Effector memory CD8-positive, alpha-beta T cell (primary cell): ENCODE measurements at regions not wholly inside any gene's neighbourhood (a gene's known extent, or its start where the extent isn't known, plus 50 kb on each side); places are given as distances from the start of the nearest gene placed in this dataset.

ENCODE experiments used
- ATAC-seq: fragments of 150-1000 bp; cut with Tn5 transposase; replicated peaks from 2 replicates; pipeline ENCODE4 v1.10.0; 2021; ENCODE audit warnings: mild to moderate bottlenecking, moderate library complexity
- DNase-seq, 3 experiments: peaks; one replicate each; pipeline ENCODE4 v3.0.0; 2021
- H3K27ac Mint-ChIP-seq, 2 donors: one replicate each; pipeline ENCODE4 v1.8.0; 2022; ENCODE audit warnings: mild to moderate bottlenecking in 2 of 2, mixed read lengths in 2 of 2, moderate library complexity in 2 of 2
- H3K27me3 Mint-ChIP-seq, 2 donors: one replicate each; pipeline ENCODE4 v1.8.0; 2022; ENCODE audit warnings: mixed read lengths in 2 of 2
- H3K36me3 Mint-ChIP-seq: one replicate; pipeline ENCODE4 v1.8.0; 2022; ENCODE audit warnings: mild to moderate bottlenecking, moderate library complexity, mixed read lengths; ENCODE audit not compliant: insufficient read depth
- H3K4me1 Mint-ChIP-seq, 2 donors: one replicate each; pipeline ENCODE4 v1.8.0; 2022; ENCODE audit warnings: low read depth in 2 of 2, mixed read lengths in 2 of 2
- H3K4me3 Mint-ChIP-seq, 2 donors: one replicate each; pipeline ENCODE4 v1.8.0; 2022; ENCODE audit warnings: mild to moderate bottlenecking in 2 of 2, mixed read lengths in 2 of 2, moderate library complexity in 2 of 2
- H3K9me3 Mint-ChIP-seq, 2 donors: one replicate each; pipeline ENCODE4 v1.8.0; 2022; ENCODE audit warnings: mixed read lengths in 2 of 2

GRCh38 chr6:139693735-139694134 is 319.3 kb upstream of the CITED2 start:
- Mint-ChIP-seq H3K36me3 (no peaks in the 10 kb centered on the region), H3K9me3 (no peaks in the 10 kb centered on the region), H3K4me3 (no peak overlapping the region), H3K4me1 (peaks cover 2 to 7% of the 10 kb centered on the region in 2 donors), H3K27ac (no peak overlapping the region), H3K27me3 (peaks cover 6 to 8% of the 10 kb centered on the region in 2 donors)
- ATAC-seq, result no peak
- DNase-seq, result no peak

- no peak overlapping the region for H3K27ac Mint-ChIP-seq
- DNase-seq, result no peak
- H3K9me3 Mint-ChIP-seq, result no peaks in the 10 kb centered on the region
- no peak for ATAC-seq
- peaks cover 8 to 23% of the 10 kb centered on the region in 2 donors for H3K27me3 Mint-ChIP-seq
- H3K4me3 Mint-ChIP-seq, result no peak overlapping the region
- H3K4me1 Mint-ChIP-seq, result peaks cover 0 to 3% of the 10 kb centered on the region in 2 donors
- H3K36me3 Mint-ChIP-seq, result no peaks in the 10 kb centered on the region
Measured at GRCh38 chr6:139690007-139690406, 315.6 kb upstream of the CITED2 start.

GRCh38 chr6:139687055-139687454 is 312.6 kb upstream of the CITED2 start:
- Mint-ChIP-seq H3K27ac (no peak overlapping the region), H3K4me3 (no peak overlapping the region), H3K9me3 (no peaks in the 10 kb centered on the region), H3K36me3 (no peaks in the 10 kb centered on the region), H3K4me1 (no peaks in the 10 kb centered on the region), H3K27me3 (peaks cover 8 to 23% of the 10 kb centered on the region in 2 donors)
- ATAC-seq (no peak), DNase-seq (no peak)

GRCh38 chr6:139686308-139686707 is 311.9 kb upstream of the CITED2 start:
- DNase-seq, result no peak
- no peaks in the 10 kb centered on the region for H3K9me3 Mint-ChIP-seq
- no peak overlapping the region for H3K4me3 Mint-ChIP-seq
- ATAC-seq, result no peak
- H3K27ac Mint-ChIP-seq, result no peak overlapping the region
- H3K36me3 Mint-ChIP-seq, result no peaks in the 10 kb centered on the region
- no peaks in the 10 kb centered on the region for H3K4me1 Mint-ChIP-seq
- peaks cover 3 to 18% of the 10 kb centered on the region in 2 donors for H3K27me3 Mint-ChIP-seq

- H3K27ac Mint-ChIP-seq, result no peak overlapping the region
- no peaks in the 10 kb centered on the region for H3K4me1 Mint-ChIP-seq
- ATAC-seq (no peak), DNase-seq (no peak)
- H3K9me3 Mint-ChIP-seq, result no peaks in the 10 kb centered on the region
- H3K4me3 Mint-ChIP-seq, result no peak overlapping the region
- no peaks in the 10 kb centered on the region for H3K36me3 Mint-ChIP-seq
- H3K27me3 Mint-ChIP-seq, result peaks cover 0 to 17% of the 10 kb centered on the region in 2 donors
Measured at GRCh38 chr6:139685009-139685408, 310.6 kb upstream of the CITED2 start.

GRCh38 chr6:139680819-139681218 is 306.4 kb upstream of the CITED2 start:
- no peaks in the 10 kb centered on the region for H3K4me1 Mint-ChIP-seq
- no peak overlapping the region for H3K4me3 Mint-ChIP-seq
- ATAC-seq, result no peak
- H3K9me3 Mint-ChIP-seq, result no peaks in the 10 kb centered on the region
- H3K36me3 Mint-ChIP-seq, result peaks cover 3% of the 10 kb centered on the region
- DNase-seq, result no peak
- H3K27ac Mint-ChIP-seq, result no peak overlapping the region
- H3K27me3 Mint-ChIP-seq, result no peaks in the 10 kb centered on the region

- peaks cover 3% of the 10 kb centered on the region for H3K36me3 Mint-ChIP-seq
- no peaks in the 10 kb centered on the region for H3K9me3 Mint-ChIP-seq
- no peaks in the 10 kb centered on the region for H3K4me1 Mint-ChIP-seq
- H3K27ac Mint-ChIP-seq, result no peak overlapping the region
- no peaks in the 10 kb centered on the region for H3K27me3 Mint-ChIP-seq
- no peak for ATAC-seq
- DNase-seq, result no peak
- no peak overlapping the region for H3K4me3 Mint-ChIP-seq
Measured at GRCh38 chr6:139679516-139680179, 305.2 kb upstream of the CITED2 start.

- peaks cover 3% of the 10 kb centered on the region for H3K36me3 Mint-ChIP-seq
- no peak overlapping the region for H3K4me3 Mint-ChIP-seq
- ATAC-seq (no peak), DNase-seq (no peak)
- H3K27ac Mint-ChIP-seq, result no peak overlapping the region
- no peaks in the 10 kb centered on the region for H3K27me3 Mint-ChIP-seq
- H3K4me1 Mint-ChIP-seq, result no peaks in the 10 kb centered on the region
- H3K9me3 Mint-ChIP-seq, result no peaks in the 10 kb centered on the region
Measured at GRCh38 chr6:139676718-139677117, 302.3 kb upstream of the CITED2 start.

- Mint-ChIP-seq H3K4me1 (no peaks in the 10 kb centered on the region), H3K27ac (no peak overlapping the region), H3K9me3 (peaks cover 0 to 3% of the 10 kb centered on the region in 2 donors), H3K4me3 (no peak overlapping the region), H3K36me3 (no peaks in the 10 kb centered on the region), H3K27me3 (peaks cover 14 to 30% of the 10 kb centered on the region in 2 donors)
- ATAC-seq (no peak), DNase-seq (no peak)
Measured at GRCh38 chr6:139666284-139666683, 291.8 kb upstream of the CITED2 start.

GRCh38 chr6:139663996-139664395 is 289.5 kb upstream of the CITED2 start:
- Mint-ChIP-seq H3K36me3 (no peaks in the 10 kb centered on the region), H3K4me1 (no peaks in the 10 kb centered on the region), H3K27me3 (peaks cover 14 to 29% of the 10 kb centered on the region in 2 donors), H3K4me3 (no peak overlapping the region), H3K27ac (no peak overlapping the region), H3K9me3 (peaks cover 0 to 3% of the 10 kb centered on the region in 2 donors)
- no peak for ATAC-seq
- DNase-seq, result no peak

GRCh38 chr6:139659711-139660110 is 285.3 kb upstream of the CITED2 start:
- no peak for DNase-seq
- peaks cover 7 to 12% of the 10 kb centered on the region in 2 donors for H3K27me3 Mint-ChIP-seq
- no peak for ATAC-seq
- H3K36me3 Mint-ChIP-seq, result no peaks in the 10 kb centered on the region
- no peak overlapping the region for H3K27ac Mint-ChIP-seq
- H3K4me3 Mint-ChIP-seq, result no peak overlapping the region
- H3K4me1 Mint-ChIP-seq, result peaks cover 0 to 2% of the 10 kb centered on the region in 2 donors
- peaks cover 0 to 2% of the 10 kb centered on the region in 2 donors for H3K9me3 Mint-ChIP-seq

- Mint-ChIP-seq H3K27ac (no peak overlapping the region), H3K4me3 (no peak overlapping the region), H3K9me3 (peaks cover 0 to under 1% of the 10 kb centered on the region in 2 donors), H3K36me3 (no peaks in the 10 kb centered on the region), H3K27me3 (peaks cover 2 to 9% of the 10 kb centered on the region in 2 donors), H3K4me1 (peaks cover 0 to 2% of the 10 kb centered on the region in 2 donors)
- ATAC-seq (no peak), DNase-seq (no peak)
Measured at GRCh38 chr6:139659196-139659595, 284.7 kb upstream of the CITED2 start.

- ATAC-seq, result no peak
- H3K9me3 Mint-ChIP-seq, result no peaks in the 10 kb centered on the region
- no peak overlapping the region for H3K4me3 Mint-ChIP-seq
- H3K4me1 Mint-ChIP-seq, result peaks cover 0 to 2% of the 10 kb centered on the region in 2 donors
- DNase-seq, result no peak
- no peak overlapping the region for H3K27ac Mint-ChIP-seq
- peaks cover 0 to 9% of the 10 kb centered on the region in 2 donors for H3K27me3 Mint-ChIP-seq
- H3K36me3 Mint-ChIP-seq, result no peaks in the 10 kb centered on the region
Measured at GRCh38 chr6:139657119-139657518, 282.7 kb upstream of the CITED2 start.

- Mint-ChIP-seq H3K4me3 (no peak overlapping the region), H3K27ac (no peak overlapping the region)
- no peak for DNase-seq
Measured at GRCh38 chr6:139655783-139656705, 281.6 kb upstream of the CITED2 start.

More at GRCh38 chr6:139655783-139656705, 281.6 kb upstream of the CITED2 start:
- peaks cover 0 to 2% of the 10 kb centered on the region in 2 donors for H3K4me1 Mint-ChIP-seq
- no peak for ATAC-seq
- H3K9me3 Mint-ChIP-seq, result no peaks in the 10 kb centered on the region
- no peaks in the 10 kb centered on the region for H3K36me3 Mint-ChIP-seq
- peaks cover 0 to 9% of the 10 kb centered on the region in 2 donors for H3K27me3 Mint-ChIP-seq
